ENCODE measurements at regions not wholly inside any gene's neighbourhood (a gene's known extent, or its start where the extent isn't known, plus 50 kb on each side); places are given as distances from the start of the nearest gene placed in this dataset.
"Not testable (repeated sequence)": the region's sequence is repeated elsewhere in the genome, so short reads cannot be mapped to it uniquely, and the experiment has no call there.

DNA sequence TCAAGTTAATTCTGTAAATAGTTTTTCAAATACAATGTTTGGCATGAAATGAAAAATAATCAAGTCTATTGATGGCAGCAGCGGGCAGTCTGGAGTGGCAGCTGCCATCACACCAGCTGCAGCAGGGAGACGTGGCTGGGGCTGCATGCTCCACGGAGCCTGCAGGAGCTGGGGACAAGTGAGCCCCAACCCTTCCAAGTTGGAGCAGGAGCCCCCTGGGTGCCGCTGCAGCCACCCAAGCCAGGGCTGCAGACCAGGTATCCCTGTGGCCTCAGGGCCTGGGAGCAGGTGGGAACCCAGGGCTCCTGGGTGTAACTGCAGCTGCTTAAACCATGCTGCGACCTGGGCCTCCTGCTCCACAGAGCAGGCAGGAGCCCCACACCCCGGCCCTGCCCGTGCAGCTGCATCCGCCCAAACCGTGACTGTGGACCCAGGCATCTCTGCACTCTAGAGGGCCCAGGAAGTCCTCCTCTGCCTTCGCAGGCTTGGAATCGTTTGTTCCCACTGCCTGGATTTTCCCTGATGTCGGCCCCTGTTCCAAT, 257.4 kb downstream of the PLOD2 start:
- WGBS, 3 donors = 77 to 86% (median 82%) methylated on average over 12 of the region's 12 CpGs
- Histone ChIP-seq H3K36me3 (ENCODE audit: control insufficient read depth in 3 of 3, insufficient read depth in 2 of 3, low read depth in 1 of 3, low read length in 3 of 3) (no peaks in the 10 kb centered on the region), H3K27me3 (ENCODE audit: control insufficient read depth in 3 of 3, insufficient read depth in 3 of 3, low read length in 3 of 3) (no peaks in the 10 kb centered on the region), H3K4me3 (ENCODE audit: low read depth in 1 of 3, low read length in 3 of 3) (no peak overlapping the region), H3K4me1 (ENCODE audit: control insufficient read depth in 3 of 3, insufficient read depth in 2 of 3, low read depth in 1 of 3, low read length in 2 of 3) (no peaks in the 10 kb centered on the region), H3K27ac (ENCODE audit: low read depth in 1 of 3, low read length in 2 of 3) (no peak overlapping the region), H3K9me3 (ENCODE audit: control insufficient read depth in 2 of 2, insufficient read depth in 1 of 2, low read depth in 1 of 2, low read length in 1 of 2) (no peaks in the 10 kb centered on the region)
- DNase-seq = no peak
- no peak for FAIRE-seq

DNA sequence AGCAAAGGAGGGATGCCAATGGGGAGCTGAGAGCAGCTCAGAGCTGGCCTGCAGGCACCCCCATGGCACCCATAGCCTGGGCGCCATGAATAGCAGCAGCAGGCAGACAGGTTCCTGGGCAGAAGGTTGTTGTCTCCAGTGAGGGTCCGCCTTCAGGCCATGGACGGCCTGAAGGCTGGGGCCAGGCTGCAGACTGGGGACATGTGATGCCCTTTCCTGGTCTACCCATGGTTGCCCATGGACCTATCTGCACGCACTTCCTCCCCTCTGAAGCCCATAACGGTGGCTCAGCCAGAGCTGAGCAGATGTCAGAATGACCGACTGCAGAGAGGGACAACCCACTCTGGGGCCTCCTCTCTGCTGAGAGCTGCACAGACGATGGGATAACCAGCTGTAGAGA, 256.8 kb downstream of the PLOD2 start:
- no peak for FAIRE-seq
- Histone ChIP-seq H3K4me1 (ENCODE audit: control insufficient read depth in 3 of 3, insufficient read depth in 2 of 3, low read depth in 1 of 3, low read length in 2 of 3) (no peaks in the 10 kb centered on the region), H3K9me3 (ENCODE audit: control insufficient read depth in 2 of 2, insufficient read depth in 1 of 2, low read depth in 1 of 2, low read length in 1 of 2) (no peaks in the 10 kb centered on the region), H3K36me3 (ENCODE audit: control insufficient read depth in 3 of 3, insufficient read depth in 2 of 3, low read depth in 1 of 3, low read length in 3 of 3) (no peaks in the 10 kb centered on the region), H3K27ac (ENCODE audit: low read depth in 1 of 3, low read length in 2 of 3) (no peak overlapping the region), H3K4me3 (ENCODE audit: low read depth in 1 of 3, low read length in 3 of 3) (no peak overlapping the region), H3K27me3 (ENCODE audit: control insufficient read depth in 3 of 3, insufficient read depth in 3 of 3, low read length in 3 of 3) (no peaks in the 10 kb centered on the region)
- WGBS, 3 donors = 87 to 90% (median 87%) methylated on average over 7 of the region's 7 CpGs
- DNase-seq = no peak

DNA sequence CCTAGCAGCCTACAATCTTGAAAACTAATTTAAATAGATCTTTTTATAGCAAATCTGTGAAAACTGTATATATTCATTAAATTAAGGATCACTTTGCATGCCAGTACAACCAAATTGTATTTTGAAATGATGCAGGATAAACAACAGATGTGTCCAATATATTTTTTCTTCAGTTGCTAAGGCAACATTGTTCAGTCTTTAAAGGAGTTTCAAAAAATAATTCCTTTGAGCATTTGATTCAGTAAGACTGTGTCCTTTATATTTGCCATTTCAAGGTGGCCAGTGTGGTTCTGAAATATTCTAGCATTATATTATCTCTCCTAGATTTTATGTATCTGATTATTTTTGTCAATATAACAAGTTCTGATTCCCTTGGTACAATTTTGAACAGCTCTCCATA, 254.7 kb downstream of the PLOD2 start:
- H3K4me1 ChIP-seq (ENCODE audit: control insufficient read depth in 3 of 3, insufficient read depth in 2 of 3, low read depth in 1 of 3, low read length in 2 of 3) = no peaks in the 10 kb centered on the region
- H3K27ac ChIP-seq (ENCODE audit: low read depth in 1 of 3, low read length in 2 of 3) = no peak overlapping the region
- H3K27me3 ChIP-seq (ENCODE audit: control insufficient read depth in 3 of 3, insufficient read depth in 3 of 3, low read length in 3 of 3) = no peaks in the 10 kb centered on the region
- DNase-seq (no peak), FAIRE-seq (no peak)
- no peak overlapping the region for H3K4me3 ChIP-seq (ENCODE audit: low read depth in 1 of 3, low read length in 3 of 3)
- no peaks in the 10 kb centered on the region for H3K36me3 ChIP-seq (ENCODE audit: control insufficient read depth in 3 of 3, insufficient read depth in 2 of 3, low read depth in 1 of 3, low read length in 3 of 3)
- no peaks in the 10 kb centered on the region for H3K9me3 ChIP-seq (ENCODE audit: control insufficient read depth in 2 of 2, insufficient read depth in 1 of 2, low read depth in 1 of 2, low read length in 1 of 2)

DNA sequence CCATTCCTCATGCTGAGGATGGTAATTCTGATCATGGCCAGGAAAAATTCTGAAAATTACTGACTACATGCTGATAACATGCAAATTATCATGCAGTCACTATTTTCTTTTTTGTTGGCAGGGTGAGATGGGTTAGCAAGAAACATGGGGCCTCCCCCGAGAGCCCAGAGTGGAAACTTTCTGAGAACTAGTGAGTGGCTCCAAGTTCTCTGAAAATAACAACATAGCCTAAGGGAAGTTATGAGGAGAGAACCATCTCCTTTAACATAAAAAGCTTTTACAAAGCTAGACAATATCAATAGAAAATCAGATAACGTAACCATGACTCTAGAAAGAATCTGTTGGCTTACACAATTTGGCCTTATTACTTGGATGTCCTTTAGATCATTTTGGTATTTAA, 254.2 kb downstream of the PLOD2 start:
- Histone ChIP-seq H3K4me1 (ENCODE audit: control insufficient read depth in 3 of 3, insufficient read depth in 2 of 3, low read depth in 1 of 3, low read length in 2 of 3) (no peaks in the 10 kb centered on the region), H3K36me3 (ENCODE audit: control insufficient read depth in 3 of 3, insufficient read depth in 2 of 3, low read depth in 1 of 3, low read length in 3 of 3) (no peaks in the 10 kb centered on the region), H3K27me3 (ENCODE audit: control insufficient read depth in 3 of 3, insufficient read depth in 3 of 3, low read length in 3 of 3) (no peaks in the 10 kb centered on the region), H3K27ac (ENCODE audit: low read depth in 1 of 3, low read length in 2 of 3) (no peak overlapping the region), H3K9me3 (ENCODE audit: control insufficient read depth in 2 of 2, insufficient read depth in 1 of 2, low read depth in 1 of 2, low read length in 1 of 2) (no peaks in the 10 kb centered on the region), H3K4me3 (ENCODE audit: low read depth in 1 of 3, low read length in 3 of 3) (no peak overlapping the region)
- FAIRE-seq (no peak), DNase-seq (no peak)
- 69 to 86% (median 74%) methylated on average over 2 of the region's 2 CpGs for WGBS, 3 donors

DNA sequence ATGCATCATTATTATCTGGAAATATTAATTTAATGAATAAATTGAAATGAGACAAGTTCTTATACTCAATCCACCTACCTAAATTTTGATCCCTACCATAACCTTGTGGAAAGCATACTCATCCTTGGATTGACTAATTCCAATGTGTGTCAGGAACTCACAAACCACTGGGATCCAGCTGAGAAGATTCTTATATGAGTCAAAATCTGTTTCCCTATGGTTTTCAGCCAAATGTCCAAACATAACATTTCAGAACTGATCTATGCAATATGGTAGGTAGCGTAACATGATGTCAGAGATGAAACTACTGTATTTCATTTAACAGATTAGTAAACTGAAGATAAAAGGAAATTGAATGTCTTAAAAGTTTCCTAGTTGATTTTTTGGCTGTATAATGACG, 250.0 kb downstream of the PLOD2 start:
- WGBS, 3 donors = 51 to 76% (median 57%) methylated on average over 2 of the region's 2 CpGs
- no peaks in the 10 kb centered on the region for H3K9me3 ChIP-seq (ENCODE audit: control insufficient read depth in 2 of 2, insufficient read depth in 1 of 2, low read depth in 1 of 2, low read length in 1 of 2)
- no peak overlapping the region for H3K4me3 ChIP-seq (ENCODE audit: low read depth in 1 of 3, low read length in 3 of 3)
- H3K4me1 ChIP-seq (ENCODE audit: control insufficient read depth in 3 of 3, insufficient read depth in 2 of 3, low read depth in 1 of 3, low read length in 2 of 3) = no peaks in the 10 kb centered on the region
- H3K27ac ChIP-seq (ENCODE audit: low read depth in 1 of 3, low read length in 2 of 3) = no peak overlapping the region
- H3K27me3 ChIP-seq (ENCODE audit: control insufficient read depth in 3 of 3, insufficient read depth in 3 of 3, low read length in 3 of 3) = no peaks in the 10 kb centered on the region
- H3K36me3 ChIP-seq (ENCODE audit: control insufficient read depth in 3 of 3, insufficient read depth in 2 of 3, low read depth in 1 of 3, low read length in 3 of 3) = no peaks in the 10 kb centered on the region
- no peak for FAIRE-seq
- DNase-seq = no peak

DNA sequence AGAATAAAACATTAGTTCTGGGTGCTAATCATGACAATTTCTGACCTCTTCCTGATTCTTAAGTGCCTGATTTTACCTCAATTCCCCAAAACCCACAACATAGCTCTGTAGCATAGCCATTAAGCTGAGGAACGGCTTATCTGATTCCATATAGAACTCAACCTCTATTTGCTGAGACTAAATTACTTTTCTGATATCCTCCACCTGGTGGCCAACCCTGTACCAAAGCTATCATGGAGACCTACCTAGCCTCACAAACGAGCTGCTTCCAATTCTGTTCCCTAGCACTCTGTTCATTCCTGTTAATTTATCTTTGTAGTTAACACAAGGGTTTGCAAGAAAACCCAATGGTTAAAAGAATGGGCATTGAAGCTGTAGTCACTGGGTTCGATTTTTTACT, 245.2 kb downstream of the PLOD2 start:
- FAIRE-seq = no peak
- Histone ChIP-seq H3K4me3 (ENCODE audit: low read depth in 1 of 3, low read length in 3 of 3) (no peak overlapping the region), H3K36me3 (ENCODE audit: control insufficient read depth in 3 of 3, insufficient read depth in 2 of 3, low read depth in 1 of 3, low read length in 3 of 3) (no peaks in the 10 kb centered on the region), H3K4me1 (ENCODE audit: control insufficient read depth in 3 of 3, insufficient read depth in 2 of 3, low read depth in 1 of 3, low read length in 2 of 3) (no peaks in the 10 kb centered on the region), H3K9me3 (ENCODE audit: control insufficient read depth in 2 of 2, insufficient read depth in 1 of 2, low read depth in 1 of 2, low read length in 1 of 2) (no peaks in the 10 kb centered on the region), H3K27me3 (ENCODE audit: control insufficient read depth in 3 of 3, insufficient read depth in 3 of 3, low read length in 3 of 3) (no peaks in the 10 kb centered on the region), H3K27ac (ENCODE audit: low read depth in 1 of 3, low read length in 2 of 3) (no peak overlapping the region)
- no peak for DNase-seq
- 46 to 68% (median 46%) methylated on average over 3 of the region's 3 CpGs for WGBS, 3 donors

DNA sequence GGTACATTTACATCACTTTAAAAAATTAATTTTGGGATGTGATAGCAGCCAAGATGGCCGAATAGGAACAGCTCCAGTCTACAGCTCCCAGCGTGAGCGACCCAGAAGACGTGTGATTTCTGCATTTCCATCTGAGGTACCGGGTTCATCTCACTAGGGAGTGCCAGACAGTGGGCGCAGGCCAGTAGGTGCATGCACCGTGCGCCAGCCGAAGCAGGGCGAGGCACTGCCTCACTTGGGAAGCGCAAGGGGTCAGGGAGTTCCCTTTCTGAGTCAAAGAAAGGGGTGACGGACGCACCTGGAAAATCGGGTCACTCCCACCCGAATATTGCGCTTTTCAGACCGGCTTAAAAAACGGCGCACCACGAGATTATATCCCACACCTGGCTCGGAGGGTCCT, 233.2 kb downstream of the PLOD2 start:
- H3K36me3 ChIP-seq (ENCODE audit: control insufficient read depth in 3 of 3, insufficient read depth in 2 of 3, low read depth in 1 of 3, low read length in 3 of 3); H3K9me3 ChIP-seq (ENCODE audit: control insufficient read depth in 2 of 2, insufficient read depth in 1 of 2, low read depth in 1 of 2, low read length in 1 of 2); H3K4me1 ChIP-seq (ENCODE audit: control insufficient read depth in 3 of 3, insufficient read depth in 2 of 3, low read depth in 1 of 3, low read length in 2 of 3); H3K27me3 ChIP-seq (ENCODE audit: control insufficient read depth in 3 of 3, insufficient read depth in 3 of 3, low read length in 3 of 3); FAIRE-seq; DNase-seq; H3K27ac ChIP-seq (ENCODE audit: low read depth in 1 of 3, low read length in 2 of 3); H3K4me3 ChIP-seq (ENCODE audit: low read depth in 1 of 3, low read length in 3 of 3): not testable (repeated sequence)
- WGBS, 3 donors = 88 to 96% (median 90%) methylated on average over 9 to 11 of the region's 21 CpGs

DNA sequence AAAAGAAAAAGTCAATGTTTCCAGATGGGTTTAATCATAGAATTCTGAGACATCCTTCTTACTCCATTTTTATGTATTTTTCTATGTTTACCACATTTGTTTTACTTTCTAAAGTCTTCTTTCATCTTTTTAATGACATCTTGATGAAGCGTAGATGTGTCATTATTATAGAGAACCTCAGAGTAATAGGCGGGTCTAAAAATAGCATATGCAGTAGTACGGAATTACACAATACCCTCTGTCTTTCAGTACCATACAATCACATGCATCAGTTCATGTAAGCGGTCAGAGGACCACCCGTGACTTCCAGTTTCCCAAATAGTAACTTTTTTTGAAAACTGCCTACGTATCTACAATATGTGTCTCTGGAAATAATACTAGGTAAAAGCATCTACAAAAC, 224.0 kb downstream of the PLOD2 start:
- 84 to 91% (median 85%) methylated on average over 6 of the region's 6 CpGs for WGBS, 3 donors
- FAIRE-seq = no peak
- DNase-seq = no peak

DNA sequence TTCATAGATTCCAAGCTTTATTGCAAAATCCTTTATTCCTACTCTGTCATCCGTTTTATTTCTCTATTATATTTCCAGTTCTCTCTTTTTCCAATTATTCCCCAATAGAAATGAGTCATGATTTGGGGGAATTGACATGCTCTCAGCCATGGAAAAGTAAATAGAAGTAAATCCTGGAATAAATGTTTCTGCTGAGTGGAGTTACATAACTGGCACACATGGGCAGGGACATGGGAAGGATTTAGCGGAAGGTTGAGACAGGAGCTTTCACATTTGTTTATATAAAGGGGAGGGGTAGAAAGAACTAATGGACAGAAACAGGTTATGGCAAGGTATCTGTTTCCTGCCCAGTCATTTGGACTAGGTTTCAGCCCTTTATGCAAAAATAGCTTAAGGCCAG, 221.6 kb downstream of the PLOD2 start:
- DNase-seq = no peak
- Histone ChIP-seq H3K36me3 (ENCODE audit: control insufficient read depth in 3 of 3, insufficient read depth in 2 of 3, low read depth in 1 of 3, low read length in 3 of 3) (no peaks in the 10 kb centered on the region), H3K4me1 (ENCODE audit: control insufficient read depth in 3 of 3, insufficient read depth in 2 of 3, low read depth in 1 of 3, low read length in 2 of 3) (no peaks in the 10 kb centered on the region), H3K27ac (ENCODE audit: low read depth in 1 of 3, low read length in 2 of 3) (no peak overlapping the region), H3K4me3 (ENCODE audit: low read depth in 1 of 3, low read length in 3 of 3) (no peak overlapping the region), H3K9me3 (ENCODE audit: control insufficient read depth in 2 of 2, insufficient read depth in 1 of 2, low read depth in 1 of 2, low read length in 1 of 2) (no peaks in the 10 kb centered on the region), H3K27me3 (ENCODE audit: control insufficient read depth in 3 of 3, insufficient read depth in 3 of 3, low read length in 3 of 3) (no peaks in the 10 kb centered on the region)
- no peak for FAIRE-seq
- WGBS, 3 donors = 51 to 75% (median 60%) methylated on average over 2 of the region's 2 CpGs

More for the DNA sequence above, 224.0 kb downstream of the PLOD2 start:
- Histone ChIP-seq H3K27ac (ENCODE audit: low read depth in 1 of 3, low read length in 2 of 3) (no peak overlapping the region), H3K4me3 (ENCODE audit: low read depth in 1 of 3, low read length in 3 of 3) (no peak overlapping the region), H3K36me3 (ENCODE audit: control insufficient read depth in 3 of 3, insufficient read depth in 2 of 3, low read depth in 1 of 3, low read length in 3 of 3) (no peaks in the 10 kb centered on the region), H3K27me3 (ENCODE audit: control insufficient read depth in 3 of 3, insufficient read depth in 3 of 3, low read length in 3 of 3) (no peaks in the 10 kb centered on the region), H3K4me1 (ENCODE audit: control insufficient read depth in 3 of 3, insufficient read depth in 2 of 3, low read depth in 1 of 3, low read length in 2 of 3) (no peaks in the 10 kb centered on the region), H3K9me3 (ENCODE audit: control insufficient read depth in 2 of 2, insufficient read depth in 1 of 2, low read depth in 1 of 2, low read length in 1 of 2) (no peaks in the 10 kb centered on the region)

Data from small intestine (tissue), 7 donors.